Astrocyte (in vitro differentiated cells and primary cell): ENCODE measurements at regions not wholly inside any gene's neighbourhood (a gene's known extent, or its start where the extent isn't known, plus 50 kb on each side); places are given as distances from the start of the nearest gene placed in this dataset.

ENCODE experiments used
- DNase-seq: peaks from one replicate; pipeline ENCODE4 v3.0.0-alpha.2; 2010; ENCODE audit warnings: low read depth
- FAIRE-seq: peaks from 2 replicates; lab custom pipeline; 2011; peaks lifted over from hg19 to GRCh38; lab: Jason Lieb, UNC
- H2AFZ ChIP-seq: 2 replicates; pipeline ENCODE4 v1.6.0; 2012; ENCODE audit warnings: low read depth, low read length, inconsistent platforms
- H3K27ac ChIP-seq: 2 replicates; pipeline ENCODE4 v1.5.1; 2011; ENCODE audit warnings: low read depth, low read length, inconsistent platforms
- H3K27me3 ChIP-seq: 2 replicates; pipeline ENCODE4 v1.6.0; 2011; ENCODE audit warnings: low read length, inconsistent platforms; ENCODE audit not compliant: insufficient read depth
- H3K36me3 ChIP-seq: 2 replicates; pipeline ENCODE4 v1.5.1; 2011; ENCODE audit warnings: low read length, inconsistent platforms; ENCODE audit not compliant: insufficient read depth
- H3K4me1 ChIP-seq: 2 replicates; pipeline ENCODE4 v1.5.1; 2011; ENCODE audit warnings: low read length, inconsistent platforms; ENCODE audit not compliant: insufficient read depth
- H3K4me2 ChIP-seq: 2 replicates; pipeline ENCODE4 v1.6.0; 2012; ENCODE audit warnings: low read length, inconsistent platforms
- H3K4me3 ChIP-seq: 2 replicates; pipeline ENCODE4 v1.5.1; 2011; ENCODE audit warnings: low read depth, mild to moderate bottlenecking, low read length, inconsistent platforms; ENCODE audit not compliant: insufficient read depth
- H3K79me2 ChIP-seq: 2 replicates; pipeline ENCODE4 v1.6.0; 2012; ENCODE audit warnings: mild to moderate bottlenecking, low read length, inconsistent platforms; ENCODE audit not compliant: insufficient read depth
- H3K9ac ChIP-seq: 2 replicates; pipeline ENCODE4 v1.6.0; 2012; ENCODE audit warnings: mild to moderate bottlenecking, low read length, inconsistent platforms
- H3K9me3 ChIP-seq: 2 replicates; pipeline ENCODE4 v1.5.1; 2012; ENCODE audit warnings: low read depth, mild to moderate bottlenecking, low read length, inconsistent platforms; ENCODE audit not compliant: insufficient read depth
- H4K20me1 ChIP-seq: 2 replicates; pipeline ENCODE4 v1.6.0; 2012; ENCODE audit warnings: low read length, inconsistent platforms; ENCODE audit not compliant: insufficient read depth
- H3K27ac Mint-ChIP-seq: one replicate; pipeline ENCODE4 v1.8.0; 2021; ENCODE audit warnings: mild to moderate bottlenecking, mixed read lengths; ENCODE audit not compliant: unreplicated experiment
- H3K27me3 Mint-ChIP-seq: one replicate; pipeline ENCODE4 v1.8.0; 2021; ENCODE audit warnings: low read depth, mixed read lengths; ENCODE audit not compliant: unreplicated experiment
- H3K36me3 Mint-ChIP-seq: one replicate; pipeline ENCODE4 v1.8.0; 2021; ENCODE audit warnings: low read depth, mixed read lengths; ENCODE audit not compliant: unreplicated experiment
- H3K4me1 Mint-ChIP-seq: one replicate; pipeline ENCODE4 v1.8.0; 2021; ENCODE audit warnings: low read depth, mixed read lengths; ENCODE audit not compliant: unreplicated experiment
- H3K4me3 Mint-ChIP-seq: one replicate; pipeline ENCODE4 v1.8.0; 2021; ENCODE audit warnings: mild to moderate bottlenecking, moderate library complexity, mixed read lengths; ENCODE audit not compliant: unreplicated experiment
- H3K9me3 Mint-ChIP-seq: one replicate; pipeline ENCODE4 v1.8.0; 2021; ENCODE audit warnings: mild to moderate bottlenecking, mixed read lengths; ENCODE audit not compliant: unreplicated experiment
- EZH2 ChIP-seq: IDR thresholded peaks from 2 replicates; pipeline ENCODE4 v1.6.1; 2012; ENCODE audit warnings: mild to moderate bottlenecking, low read length, inconsistent platforms; ENCODE audit not compliant: insufficient read depth
- TF ChIP-seq, protein P1 (sequence below): IDR thresholded peaks from 2 replicates; pipeline ENCODE4 v1.5.1; 2011; ENCODE audit warnings: low read depth, mild to moderate bottlenecking, inconsistent platforms, low read length, moderate library complexity; ENCODE audit not compliant: insufficient read depth

DNA sequence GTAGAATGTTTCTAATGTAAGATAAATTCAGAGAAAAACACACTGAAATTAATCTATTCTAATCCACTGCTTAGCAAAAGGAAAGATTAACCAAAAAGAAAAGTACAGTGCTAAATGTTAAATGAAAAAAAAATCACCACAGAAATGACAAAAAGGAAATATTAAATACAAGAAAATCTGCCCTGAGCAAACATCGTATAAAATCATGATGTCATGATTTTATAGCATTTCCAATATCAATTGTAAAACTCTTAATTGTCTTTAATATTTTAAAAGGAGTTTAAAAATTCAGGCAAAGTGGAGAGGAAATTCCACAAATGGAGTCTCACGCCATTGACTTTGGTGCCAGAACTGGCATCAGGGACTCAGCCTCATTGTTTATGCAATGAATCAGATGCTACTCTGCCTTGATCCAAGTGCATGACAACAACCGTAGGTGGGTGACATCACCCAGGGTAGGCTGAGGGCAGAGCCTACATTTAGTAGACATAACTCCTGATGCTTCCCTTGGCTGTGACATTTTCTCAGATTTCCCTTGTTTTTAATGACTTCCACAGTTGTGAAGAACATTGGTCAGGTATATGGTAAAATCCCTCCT is 696.8 kb downstream of the SEMA5A start:
- FAIRE-seq, result peak; percentile 99

DNA sequence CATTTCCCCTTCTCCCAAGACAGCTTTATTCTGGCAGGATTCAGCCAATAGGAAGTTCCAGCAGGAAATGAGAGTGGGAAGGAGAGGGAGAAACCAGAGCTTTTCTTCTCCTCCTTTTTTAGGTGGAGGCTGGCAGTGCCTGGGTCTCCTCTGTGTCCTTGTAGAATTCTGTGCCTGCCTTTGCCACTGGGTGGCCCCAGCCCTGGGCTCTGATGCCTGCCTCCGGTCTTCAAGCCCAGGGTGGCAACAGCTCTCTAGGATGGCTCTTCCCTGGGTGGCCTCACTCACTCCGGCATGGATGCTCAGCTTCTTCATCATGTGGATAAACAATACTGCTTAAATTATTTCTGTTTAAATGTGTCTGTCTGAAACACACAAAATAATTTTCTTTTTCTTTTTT is 694.8 kb downstream of the SEMA5A start:
- no peak for DNase-seq
- no peak overlapping the region for H3K4me3 Mint-ChIP-seq

More for the DNA sequence above, 696.8 kb downstream of the SEMA5A start:
- DNase-seq, result peak; percentile 87
- no peaks in the 10 kb centered on the region for H3K36me3 Mint-ChIP-seq
- H3K4me3 Mint-ChIP-seq, result no peak overlapping the region
- no peak overlapping the region for H3K27ac Mint-ChIP-seq
- no peaks in the 10 kb centered on the region for H3K9me3 Mint-ChIP-seq
- Histone ChIP-seq H3K9ac (peak overlapping the region; percentile 4), H3K36me3 (no peaks in the 10 kb centered on the region), H3K79me2 (no peaks in the 10 kb centered on the region), H3K9me3 (no peaks in the 10 kb centered on the region), H3K27ac (peak overlapping the region; percentile 62), H3K4me1 (peaks cover 23% of the 10 kb centered on the region), H4K20me1 (no peaks in the 10 kb centered on the region), H3K4me3 (no peak overlapping the region), H3K4me2 (peak overlapping the region; percentile 37), H2AFZ (peak overlapping the region; percentile 4), H3K27me3 (no peaks in the 10 kb centered on the region)
- H3K4me1 Mint-ChIP-seq, result peaks cover 17% of the 10 kb centered on the region
- H3K27me3 Mint-ChIP-seq, result no peaks in the 10 kb centered on the region
- TF ChIP-seq EZH2, result no peak
- TF ChIP-seq, protein P1, sequence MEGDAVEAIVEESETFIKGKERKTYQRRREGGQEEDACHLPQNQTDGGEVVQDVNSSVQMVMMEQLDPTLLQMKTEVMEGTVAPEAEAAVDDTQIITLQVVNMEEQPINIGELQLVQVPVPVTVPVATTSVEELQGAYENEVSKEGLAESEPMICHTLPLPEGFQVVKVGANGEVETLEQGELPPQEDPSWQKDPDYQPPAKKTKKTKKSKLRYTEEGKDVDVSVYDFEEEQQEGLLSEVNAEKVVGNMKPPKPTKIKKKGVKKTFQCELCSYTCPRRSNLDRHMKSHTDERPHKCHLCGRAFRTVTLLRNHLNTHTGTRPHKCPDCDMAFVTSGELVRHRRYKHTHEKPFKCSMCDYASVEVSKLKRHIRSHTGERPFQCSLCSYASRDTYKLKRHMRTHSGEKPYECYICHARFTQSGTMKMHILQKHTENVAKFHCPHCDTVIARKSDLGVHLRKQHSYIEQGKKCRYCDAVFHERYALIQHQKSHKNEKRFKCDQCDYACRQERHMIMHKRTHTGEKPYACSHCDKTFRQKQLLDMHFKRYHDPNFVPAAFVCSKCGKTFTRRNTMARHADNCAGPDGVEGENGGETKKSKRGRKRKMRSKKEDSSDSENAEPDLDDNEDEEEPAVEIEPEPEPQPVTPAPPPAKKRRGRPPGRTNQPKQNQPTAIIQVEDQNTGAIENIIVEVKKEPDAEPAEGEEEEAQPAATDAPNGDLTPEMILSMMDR, result no peak

DNA sequence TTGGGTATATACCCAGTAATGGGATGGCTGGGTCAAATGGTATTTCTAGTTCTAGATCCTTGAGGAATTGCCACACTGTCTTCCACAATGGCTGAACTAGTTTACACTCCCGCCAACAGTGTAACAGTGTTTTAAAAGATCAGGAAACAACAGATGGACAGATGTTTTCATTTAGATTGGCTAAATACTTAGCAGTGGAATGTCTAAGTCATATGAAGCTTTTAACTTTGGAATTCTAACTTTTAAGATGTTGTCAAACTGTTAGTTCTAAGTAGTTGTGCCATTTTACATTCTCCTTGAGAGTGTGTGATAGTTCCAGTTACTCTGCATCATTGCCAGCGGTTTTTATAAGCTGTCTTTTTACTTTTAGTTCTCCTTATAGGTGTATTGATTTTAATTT is 688.8 kb downstream of the SEMA5A start:
- Mint-ChIP-seq H3K27ac (no peak overlapping the region), H3K4me1 (peaks cover 3% of the 10 kb centered on the region), H3K27me3 (no peaks in the 10 kb centered on the region), H3K4me3 (no peak overlapping the region), H3K9me3 (no peaks in the 10 kb centered on the region), H3K36me3 (no peaks in the 10 kb centered on the region)
- Histone ChIP-seq H4K20me1 (no peaks in the 10 kb centered on the region), H2AFZ (no peak overlapping the region), H3K4me2 (no peak overlapping the region), H3K4me3 (no peak overlapping the region), H3K9me3 (no peaks in the 10 kb centered on the region), H3K27ac (no peak overlapping the region), H3K4me1 (no peaks in the 10 kb centered on the region), H3K79me2 (no peaks in the 10 kb centered on the region), H3K36me3 (no peaks in the 10 kb centered on the region), H3K27me3 (no peaks in the 10 kb centered on the region), H3K9ac (no peak overlapping the region)
- FAIRE-seq (no peak), DNase-seq (no peak)
- no peak for TF ChIP-seq EZH2

More for the DNA sequence above, 694.8 kb downstream of the SEMA5A start:
- H3K27ac ChIP-seq, result no peak overlapping the region
- H3K27me3 Mint-ChIP-seq, result no peaks in the 10 kb centered on the region
- H3K79me2 ChIP-seq, result no peaks in the 10 kb centered on the region
- FAIRE-seq, result no peak
- peaks cover 12% of the 10 kb centered on the region for H3K4me1 ChIP-seq
- no peaks in the 10 kb centered on the region for H3K27me3 ChIP-seq
- TF ChIP-seq, protein P1, result no peak
- TF ChIP-seq EZH2, result no peak
- no peak overlapping the region for H3K4me2 ChIP-seq
- H3K36me3 Mint-ChIP-seq, result no peaks in the 10 kb centered on the region
- no peaks in the 10 kb centered on the region for H4K20me1 ChIP-seq
- peaks cover 4% of the 10 kb centered on the region for H3K4me1 Mint-ChIP-seq
- H3K9me3 Mint-ChIP-seq, result no peaks in the 10 kb centered on the region
- H3K9ac ChIP-seq, result no peak overlapping the region
- no peaks in the 10 kb centered on the region for H3K36me3 ChIP-seq
- no peak overlapping the region for H3K4me3 ChIP-seq
- no peaks in the 10 kb centered on the region for H3K9me3 ChIP-seq
- H3K27ac Mint-ChIP-seq, result no peak overlapping the region
- H2AFZ ChIP-seq, result no peak overlapping the region
